Non-pigmented ciliary epithelial cell (primary cell): ENCODE measurements at regions not wholly inside any gene's neighbourhood (a gene's known extent, or its start where the extent isn't known, plus 50 kb on each side); places are given as distances from the start of the nearest gene placed in this dataset.

ENCODE experiments used
- DNase-seq: peaks from one replicate; pipeline ENCODE4 v3.0.0-alpha.2; 2010; ENCODE audit warnings: low read depth

DNA sequence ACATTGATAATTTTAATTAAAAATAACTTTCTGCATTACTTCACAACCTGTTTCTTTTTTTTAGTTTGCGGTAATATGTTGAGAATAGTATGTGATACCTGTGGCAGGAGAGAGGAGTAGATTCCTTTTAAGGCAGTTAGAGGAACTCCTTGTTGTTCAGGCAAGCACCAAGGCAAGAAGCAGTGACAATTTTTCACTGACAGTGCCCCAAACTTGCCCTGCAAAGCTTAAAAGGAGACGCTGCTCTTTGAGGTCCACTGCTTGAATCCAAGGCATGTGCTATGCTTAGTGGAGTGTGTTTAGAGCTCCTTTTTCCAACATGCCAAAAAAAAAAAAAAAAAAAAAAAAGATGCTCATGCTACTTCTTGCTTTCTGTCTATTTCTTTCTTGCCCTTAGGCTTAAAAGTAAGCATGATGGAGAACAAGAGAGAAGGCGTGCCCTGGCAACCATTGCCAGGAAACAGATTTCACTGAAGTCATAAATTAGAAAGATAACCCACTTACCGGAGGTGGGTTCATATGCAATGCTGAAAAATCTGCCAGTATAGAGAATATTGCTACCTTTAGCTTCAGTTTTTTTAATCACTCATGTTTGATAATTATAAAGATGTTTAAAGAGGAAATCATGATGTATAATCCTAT, 58.3 kb upstream of the DYRK2 start:
- no peak for DNase-seq

DNA sequence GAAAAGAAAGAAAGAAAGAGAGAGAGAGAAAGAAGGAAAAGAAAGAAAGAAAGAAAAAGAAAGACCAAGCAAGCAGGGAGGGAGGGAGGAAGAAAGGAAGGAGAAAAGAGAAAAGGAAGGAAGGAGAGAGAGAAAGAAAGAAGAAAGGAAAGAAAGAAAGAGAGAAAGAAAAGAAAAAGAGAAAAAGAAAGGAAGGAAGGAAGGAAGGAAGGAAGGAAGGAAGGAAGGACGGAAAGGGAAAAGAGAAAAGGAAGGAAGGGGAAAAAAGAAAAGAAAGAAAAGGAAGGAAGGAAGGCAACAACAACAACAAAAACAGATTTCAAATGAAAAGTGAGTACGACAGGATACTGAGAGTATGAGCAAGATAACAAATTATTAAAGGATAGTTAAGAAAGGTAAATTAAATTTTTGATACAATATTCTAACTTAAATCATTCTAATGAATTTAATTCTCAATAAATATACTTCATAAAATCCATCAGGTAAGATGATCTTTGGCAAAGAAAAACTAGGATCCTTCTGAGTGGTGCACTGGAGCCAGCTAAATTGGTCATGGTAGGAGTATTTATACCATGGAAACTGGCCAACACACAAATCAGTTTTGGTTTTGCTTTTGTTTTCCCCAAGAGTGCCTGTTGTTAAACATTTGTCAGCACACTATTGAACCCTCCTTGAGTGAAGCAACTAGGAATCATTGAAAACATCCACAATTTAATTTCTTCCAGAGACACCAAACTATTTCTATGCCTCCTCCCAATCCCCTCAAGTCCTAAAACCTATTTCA, 56.1 kb upstream of the DYRK2 start:
- peak; percentile 13 for DNase-seq

DNA sequence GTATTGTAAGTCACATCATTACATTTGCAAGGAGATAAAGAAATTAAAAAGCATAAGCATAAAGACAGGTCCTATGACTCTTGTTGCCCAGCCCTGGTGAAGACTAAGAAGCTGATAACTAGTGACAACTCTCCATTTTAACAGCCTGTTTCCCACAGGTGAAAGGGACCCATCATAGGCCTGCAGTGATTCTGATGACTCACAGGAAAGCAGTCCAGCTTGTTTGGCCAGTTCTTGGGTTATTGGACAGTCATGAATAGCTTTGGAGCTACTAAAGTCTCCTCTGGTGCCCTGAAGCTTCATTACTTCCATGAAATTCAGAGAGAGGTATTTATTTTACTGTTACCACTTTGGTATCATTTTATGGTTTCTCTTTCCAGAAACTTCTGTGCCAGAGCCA, 55.5 kb upstream of the DYRK2 start:
- DNase-seq: no peak

DNA sequence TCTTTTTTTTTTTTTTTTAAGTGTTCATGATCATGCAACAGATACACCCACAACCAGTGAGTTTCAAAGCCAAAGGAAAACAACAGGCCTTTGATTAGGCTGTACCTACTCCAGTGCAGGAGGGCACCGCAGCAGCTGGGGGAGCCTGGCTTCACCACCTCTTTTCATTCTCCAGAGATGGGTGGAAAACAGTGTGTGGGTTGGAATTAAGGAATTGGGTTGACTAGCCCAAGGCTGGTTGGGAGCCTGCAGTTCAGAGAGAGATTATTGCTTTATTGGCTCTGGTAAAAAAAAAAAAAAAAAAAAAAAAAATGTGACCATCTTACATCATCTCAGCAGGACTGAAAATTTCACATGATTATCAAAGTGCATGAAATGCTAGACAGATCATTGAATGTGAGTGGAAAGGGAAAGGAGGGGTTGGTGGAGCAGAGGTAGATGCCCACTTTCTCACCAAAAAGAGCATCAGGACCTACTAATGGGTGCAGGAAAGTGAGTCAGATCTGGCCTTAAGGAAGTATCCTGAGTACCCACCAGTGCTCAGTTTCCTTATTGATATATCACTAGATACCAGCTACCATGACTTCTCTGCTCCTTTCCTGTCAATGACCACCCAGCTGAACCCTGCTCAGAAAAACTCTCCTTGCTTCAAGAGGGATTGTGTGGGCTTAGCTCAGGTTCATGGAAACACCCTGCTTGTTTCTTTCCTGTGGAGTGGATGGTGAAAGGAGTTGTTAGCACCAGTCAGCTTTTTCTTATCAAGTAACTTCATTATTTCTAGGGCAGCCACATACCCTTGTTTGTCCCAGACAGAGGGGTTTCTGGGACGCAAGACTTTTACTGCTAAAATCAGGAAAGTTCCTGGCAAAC, 54.8 kb upstream of the DYRK2 start:
- DNase-seq: no peak

DNA sequence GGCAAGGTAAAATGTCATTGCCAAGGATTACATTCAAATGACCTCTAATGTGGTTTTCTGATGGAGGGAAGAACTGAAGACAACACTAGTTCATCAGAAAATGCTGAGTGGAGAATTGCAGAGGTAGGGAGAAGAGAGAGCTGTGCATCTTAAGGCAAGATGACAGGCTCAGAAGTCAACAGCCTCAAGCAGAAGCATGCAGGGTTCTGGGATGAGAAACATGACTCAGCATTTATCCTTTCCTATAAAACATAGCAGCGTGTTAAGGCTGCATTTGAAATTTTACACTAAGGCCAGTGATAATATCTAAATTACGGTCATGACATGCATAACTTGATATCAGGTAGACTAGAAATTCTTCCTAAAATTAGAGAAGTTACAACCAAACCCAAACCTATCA, 53.7 kb upstream of the DYRK2 start:
- DNase-seq: no peak

DNA sequence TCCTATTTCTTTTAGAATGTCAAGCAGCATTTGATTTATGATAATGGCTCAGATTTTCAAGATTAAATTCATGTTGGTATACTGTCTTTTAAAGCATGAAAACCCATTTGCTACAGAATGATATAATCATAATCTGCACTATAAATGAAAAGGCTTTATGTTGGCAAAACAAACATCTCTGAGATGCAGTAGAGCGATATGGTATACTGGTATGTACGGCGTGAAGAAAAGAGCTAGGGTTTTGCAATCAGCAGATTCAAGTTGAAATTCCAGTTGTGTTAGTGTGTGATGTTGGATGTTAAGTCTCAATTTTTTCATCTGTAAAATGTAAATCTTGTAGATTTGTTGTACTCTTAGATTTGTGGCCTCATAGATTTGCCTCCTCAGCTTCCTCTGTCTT, 53.2 kb upstream of the DYRK2 start:
- DNase-seq: no peak

DNA sequence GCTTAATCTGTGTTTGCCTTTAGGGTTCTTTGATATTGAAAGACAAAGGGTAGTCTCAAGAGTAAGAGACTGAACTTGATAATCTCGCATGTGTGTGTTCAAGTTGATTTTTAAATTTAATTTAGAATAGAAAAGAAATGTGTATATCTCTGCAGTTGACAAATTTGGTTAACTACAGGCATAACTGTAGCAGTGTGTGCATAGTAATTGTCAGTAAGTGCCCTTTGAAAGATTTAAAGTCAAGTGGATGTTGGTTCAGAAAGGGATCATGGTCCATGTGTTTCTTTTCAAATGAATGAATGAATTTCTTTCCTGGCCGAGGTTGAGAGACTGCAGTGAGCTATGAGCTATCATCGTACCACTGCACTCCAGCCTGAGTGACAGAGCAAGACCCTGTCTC, 49.9 kb upstream of the DYRK2 start:
- no peak for DNase-seq
